T-helper 1 cell treated with Interleukin-12 subunit alpha and Interleukin-12 subunit beta and Interleukin-4 antibody, amounts not matched to agents 30 ng/mL and 1 ng/mL, for 36 hours (primary cell): ENCODE measurements at regions not wholly inside any gene's neighbourhood (a gene's known extent, or its start where the extent isn't known, plus 50 kb on each side); places are given as distances from the start of the nearest gene placed in this dataset.

Experiments
- intact Hi-C: fragments of 100-400 bp; cut with micrococcal nuclease; formaldehyde crosslinking; loops from one replicate; pipeline ENCODE4 v1.15.1; 2024

DNA sequence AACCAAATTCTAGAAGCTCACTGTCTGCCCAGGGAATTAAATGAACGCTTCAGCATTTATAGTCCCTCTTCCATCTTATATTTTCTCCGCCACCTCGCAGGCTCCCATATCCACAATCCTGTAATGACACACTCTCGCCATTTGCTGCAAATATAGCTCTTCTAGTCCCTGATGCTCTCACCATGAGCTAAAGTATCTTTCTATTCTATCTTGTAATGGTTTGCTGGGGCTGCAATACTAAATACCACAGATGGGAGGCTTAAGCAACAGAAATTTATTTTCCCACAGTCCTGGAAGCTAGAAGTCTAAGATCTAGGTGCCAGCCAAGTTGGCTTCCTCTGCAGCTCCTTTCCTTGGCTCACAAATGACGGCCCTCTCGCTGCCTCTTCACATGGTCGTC is 106.9 kb upstream of the NPHP3 start:
- intact Hi-C loops = no loop called here

GRCh38 chr3:132822837-132823236 is 100.6 kb upstream of the NPHP3 start:
- intact Hi-C loops = no loop called here

DNA sequence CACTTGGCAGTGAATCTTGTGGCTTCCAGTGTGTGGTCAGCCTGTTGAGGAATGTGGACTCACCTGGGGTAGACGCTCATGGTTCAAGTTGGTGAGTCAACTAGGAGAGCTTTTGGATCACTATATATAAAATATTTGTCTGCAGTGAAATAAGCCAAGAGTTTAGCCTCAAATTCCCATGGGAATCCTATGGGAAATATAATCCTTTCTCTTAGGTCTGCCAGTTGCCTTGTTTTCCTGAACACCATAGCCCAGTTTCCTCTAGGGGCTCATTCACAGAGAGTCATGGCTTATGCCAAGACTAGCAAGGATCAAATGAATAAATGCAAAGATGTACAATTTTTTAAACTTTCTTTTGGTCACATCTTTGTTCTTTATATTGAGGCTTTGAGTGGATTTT is 100.1 kb upstream of the NPHP3 start:
- intact Hi-C loops = no loop called here

GRCh38 chr3:132821314-132821713 is 99.1 kb upstream of the NPHP3 start:
- intact Hi-C loops = no loop called here

GRCh38 chr3:132818251-132818650 is 96.0 kb upstream of the NPHP3 start:
- intact Hi-C loops = no loop called here

DNA sequence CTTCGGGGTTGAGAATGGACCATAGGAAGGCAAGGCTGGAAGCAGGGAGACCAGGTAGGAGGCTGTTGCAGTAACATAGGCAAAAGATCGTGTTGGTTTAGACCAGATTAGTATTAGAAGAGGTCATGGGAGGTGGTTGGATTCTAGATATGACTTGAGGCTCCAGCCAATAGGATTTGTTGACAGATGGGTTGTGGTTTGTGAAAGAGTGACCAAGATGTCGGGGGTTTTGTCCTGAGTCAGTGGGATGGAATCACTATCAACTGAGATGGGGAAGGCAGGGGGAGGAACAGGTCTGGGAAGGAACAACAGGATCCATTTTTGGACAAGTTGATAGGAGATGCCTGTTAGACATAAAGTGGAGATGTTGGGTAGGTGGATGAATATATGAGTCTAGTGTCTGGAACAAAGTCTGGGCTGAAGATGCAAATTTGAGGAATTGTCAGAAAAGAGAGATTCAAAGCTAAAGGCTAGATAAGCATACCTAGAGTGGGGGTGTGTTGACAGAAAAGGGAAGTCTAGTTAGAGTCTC is 95.5 kb upstream of the NPHP3 start:
- intact Hi-C loops = no loop called here

GRCh38 chr3:132805071-132805470 is 82.9 kb upstream of the NPHP3 start:
- intact Hi-C loops = no loop called here

GRCh38 chr3:132804498-132804897 is 82.3 kb upstream of the NPHP3 start:
- intact Hi-C loops = no loop called here

- intact Hi-C loops = no loop called here
Measured at GRCh38 chr3:132803889-132804288, 81.7 kb upstream of the NPHP3 start.

- intact Hi-C loops = no loop called here
Measured at GRCh38 chr3:132800958-132801357, 78.7 kb upstream of the NPHP3 start.

- intact Hi-C loops = no loop called here
Measured at GRCh38 chr3:132790806-132791205, 68.6 kb upstream of the NPHP3 start.

DNA sequence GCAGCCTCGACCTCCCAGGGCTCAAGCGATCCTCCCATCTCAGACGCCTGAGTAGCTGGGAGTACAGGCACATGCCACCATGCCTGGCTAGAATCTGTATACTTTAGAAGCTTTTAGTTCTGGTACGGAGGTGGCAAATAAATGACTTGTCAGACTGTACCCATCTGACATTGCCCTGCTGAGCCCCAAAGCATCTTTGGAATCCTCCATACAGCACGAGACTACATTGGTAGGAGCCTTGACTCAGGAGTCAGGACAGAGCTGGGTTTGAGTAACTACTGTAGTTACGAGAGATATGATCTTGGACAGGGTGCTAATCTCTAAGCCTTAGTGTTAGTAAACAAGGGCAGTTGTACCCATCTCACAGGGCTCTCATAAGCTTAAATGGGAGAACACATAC is 67.8 kb upstream of the NPHP3 start:
- intact Hi-C loops = no loop called here

DNA sequence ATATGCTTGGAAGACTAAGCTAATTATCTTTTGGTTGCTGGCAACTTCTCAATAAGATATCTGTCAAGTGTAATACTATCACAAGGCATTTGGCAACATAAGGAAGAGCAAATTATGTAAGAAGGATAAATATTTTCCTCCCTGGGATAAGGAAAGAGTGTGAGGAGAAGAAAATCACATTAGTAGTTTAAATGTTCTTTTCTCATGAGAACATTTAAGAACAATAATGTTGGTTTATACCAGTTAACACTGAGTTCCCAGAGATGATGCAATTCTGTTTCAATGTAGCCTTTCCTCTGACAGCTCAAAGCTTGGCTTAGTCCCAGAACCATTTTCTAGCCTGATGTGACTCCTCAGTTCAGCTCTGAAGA is 66.1 kb upstream of the NPHP3 start:
- intact Hi-C loops = no loop called here

DNA sequence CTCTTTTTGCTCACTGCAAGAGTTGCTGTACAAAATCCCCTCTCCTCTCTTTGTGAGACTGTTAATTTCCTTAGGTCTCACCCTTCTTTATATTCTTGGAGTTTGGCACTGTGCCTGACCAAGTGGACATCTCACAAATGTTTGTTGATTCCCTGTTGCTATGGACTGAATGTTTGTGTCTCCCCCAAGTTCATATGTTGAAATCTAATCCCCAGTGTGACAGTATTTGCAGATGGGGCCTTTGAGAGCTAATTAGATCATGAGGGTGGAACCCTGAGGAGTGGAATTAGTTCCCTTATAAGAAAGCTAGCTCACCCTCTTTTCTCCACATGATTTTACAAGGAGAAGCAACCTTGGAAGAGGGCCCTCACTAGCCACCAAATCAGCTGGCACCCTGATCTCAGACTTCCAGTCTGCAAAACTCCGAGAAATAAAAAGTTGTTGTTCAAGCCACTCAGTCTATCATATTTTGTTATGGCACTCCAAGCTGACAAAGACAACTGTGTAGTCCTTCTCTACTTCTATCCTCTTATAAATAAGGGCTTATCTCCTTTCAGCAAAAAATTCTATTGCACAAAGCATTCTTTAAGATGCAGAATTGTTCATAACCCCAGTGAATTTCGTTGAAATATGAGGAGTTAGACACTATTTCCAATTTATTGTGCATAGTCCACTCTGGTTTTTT is 65.5 kb upstream of the NPHP3 start:
- intact Hi-C loops = no loop called here

DNA sequence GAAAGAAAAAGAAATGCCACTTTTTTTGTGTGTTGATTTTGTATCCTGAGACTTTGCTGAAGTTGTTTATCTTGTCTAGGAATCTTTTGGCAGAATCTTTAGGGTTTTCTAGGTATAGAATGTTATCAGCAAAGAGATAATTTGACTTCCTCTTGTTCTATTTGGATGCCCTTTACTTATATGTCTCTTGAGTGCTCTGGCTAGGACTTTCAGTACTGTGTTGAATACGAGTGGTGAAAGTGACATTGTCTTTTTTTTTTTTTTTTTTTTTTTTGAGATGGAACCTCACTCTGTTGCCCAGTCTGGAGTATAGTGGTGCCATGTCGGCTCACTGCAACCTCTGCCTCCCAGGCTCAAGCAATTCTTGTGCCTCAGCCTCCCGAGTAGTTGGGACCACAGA is 64.7 kb upstream of the NPHP3 start:
- intact Hi-C loops = no loop called here

GRCh38 chr3:132785292-132785691 is 63.1 kb upstream of the NPHP3 start:
- intact Hi-C loops = no loop called here

DNA sequence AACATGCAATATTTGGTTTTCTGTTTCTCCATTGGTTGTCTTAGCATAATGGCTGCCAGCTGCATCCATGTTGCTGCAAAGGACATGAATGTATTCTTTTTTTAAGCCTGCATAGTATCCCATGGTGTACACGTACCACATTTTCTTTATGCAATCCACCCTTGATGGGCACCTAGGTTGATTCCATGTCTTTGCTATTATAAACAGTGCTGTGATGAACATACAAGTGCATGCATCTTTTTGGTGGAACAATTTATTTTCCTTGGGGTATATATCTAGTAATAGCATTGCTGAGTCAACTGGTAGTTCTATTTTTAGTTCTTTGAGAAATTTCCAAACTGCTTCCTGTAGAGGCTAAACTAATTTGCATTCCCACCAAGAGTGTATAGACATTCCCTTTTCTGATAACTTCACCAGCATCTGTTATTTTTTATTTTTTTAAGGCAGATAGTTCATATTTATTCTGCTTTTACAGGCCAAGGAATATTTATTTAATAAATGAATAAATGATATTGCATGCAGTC is 62.4 kb upstream of the NPHP3 start:
- intact Hi-C loops = no loop called here

DNA sequence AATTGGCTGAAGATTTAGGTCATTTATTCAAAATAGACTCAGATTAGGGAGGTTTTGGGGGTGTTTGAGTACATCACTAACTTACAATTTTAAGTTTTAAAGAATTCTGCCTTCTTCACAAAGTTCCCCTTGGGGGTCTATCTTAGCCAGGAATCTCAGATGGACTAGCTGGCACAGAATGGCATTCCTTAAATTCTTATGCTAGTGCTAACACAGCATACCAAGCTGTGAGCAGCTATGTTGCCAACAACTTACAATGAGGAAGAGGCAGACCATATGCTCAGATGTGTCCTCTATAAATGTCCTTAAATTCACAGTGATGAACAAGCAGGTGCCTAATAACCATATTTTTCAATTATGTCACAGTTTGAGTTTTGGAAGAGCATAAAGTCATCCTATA is 60.9 kb upstream of the NPHP3 start:
- intact Hi-C loops = no loop called here

DNA sequence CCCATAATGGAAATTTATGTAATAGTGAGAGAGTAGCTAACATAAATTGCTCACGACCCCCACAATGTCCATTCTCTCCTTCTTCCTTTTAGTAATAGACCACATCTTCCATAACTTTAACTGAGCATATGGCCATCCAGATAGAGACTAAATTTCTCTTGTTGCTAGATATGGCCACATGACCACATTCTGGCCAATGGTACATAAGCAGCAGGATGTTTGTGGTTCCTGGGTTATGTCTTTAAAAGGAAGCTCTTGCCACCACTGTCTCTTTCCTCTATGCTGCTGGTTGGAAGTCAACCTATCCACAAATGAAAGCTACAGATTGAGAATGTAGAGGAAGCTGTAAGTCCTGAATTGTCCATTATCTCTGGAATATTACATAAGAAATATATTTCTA is 59.7 kb upstream of the NPHP3 start:
- intact Hi-C loops = no loop called here

- intact Hi-C loops = no loop called here
Measured at GRCh38 chr3:132777171-132777570, 55.0 kb upstream of the NPHP3 start.

DNA sequence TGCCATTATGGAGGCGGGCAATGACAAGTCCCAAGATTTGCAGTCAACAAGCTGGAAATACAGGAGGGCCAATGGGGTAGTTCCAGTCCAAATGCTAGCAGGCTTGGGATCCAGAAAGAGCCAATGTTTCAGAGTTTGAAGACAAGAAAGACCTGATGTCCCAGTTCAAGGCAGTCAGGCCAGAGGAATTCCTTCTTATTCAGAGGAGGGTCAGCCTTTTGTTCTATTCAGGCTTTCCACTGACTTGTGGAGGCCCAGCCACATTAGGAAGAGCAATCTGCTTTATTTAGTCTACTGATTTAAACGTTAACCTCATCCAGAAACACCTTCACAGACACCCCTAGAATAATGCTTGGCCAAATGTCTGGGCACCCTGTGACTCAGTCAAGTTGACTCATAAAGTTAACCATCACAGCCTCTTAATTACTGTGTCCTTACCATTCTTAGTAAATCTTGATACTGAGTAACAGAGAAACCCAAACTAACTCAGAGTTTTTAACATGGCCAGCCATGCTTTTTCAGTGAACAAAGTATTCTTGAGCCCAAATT is 50.9 kb upstream of the NPHP3 start:
- intact Hi-C loops = no loop called here

GRCh38 chr3:132772252-132772651 is 50.0 kb upstream of the NPHP3 start:
- intact Hi-C loops = no loop called here
